GM21737 (cell line): ENCODE measurements at regions not wholly inside any gene's neighbourhood (a gene's known extent, or its start where the extent isn't known, plus 50 kb on each side); places are given as distances from the start of the nearest gene placed in this dataset.
"Not testable (repeated sequence)": the region's sequence is repeated elsewhere in the genome, so short reads cannot be mapped to it uniquely, and the experiment has no call there.

Source experiments
- ATAC-seq: cut with Tn5 transposase; IDR thresholded peaks from one replicate; pipeline ENCODE4 v1.9.1; 2021; ENCODE audit warnings: mild to moderate bottlenecking, moderate library complexity; ENCODE audit not compliant: unreplicated experiment

GRCh38 chr1:60918867-60919266, 163.5 kb upstream of the NFIA start:
- no peak for ATAC-seq

GRCh38 chr1:60916906-60917305, 165.5 kb upstream of the NFIA start:
- no peak for ATAC-seq

GRCh38 chr1:60916199-60916598, 166.2 kb upstream of the NFIA start:
- no peak for ATAC-seq

- no peak for ATAC-seq
These were observed 166.9 kb upstream of the NFIA start for GRCh38 chr1:60915441-60915840.

GRCh38 chr1:60914982-60915381, 167.4 kb upstream of the NFIA start:
- no peak for ATAC-seq

- not testable (repeated sequence) for ATAC-seq
These were observed 168.7 kb upstream of the NFIA start for GRCh38 chr1:60913708-60914107.

- ATAC-seq: no peak
These were observed 169.3 kb upstream of the NFIA start for GRCh38 chr1:60913039-60913438.

GRCh38 chr1:60911966-60912697, 170.2 kb upstream of the NFIA start:
- no peak for ATAC-seq

- ATAC-seq: no peak
These were observed 174.2 kb upstream of the NFIA start for GRCh38 chr1:60908159-60908558.

GRCh38 chr1:60906526-60906925, 175.8 kb upstream of the NFIA start:
- ATAC-seq: no peak

- ATAC-seq: no peak
These were observed 176.3 kb upstream of the NFIA start for GRCh38 chr1:60906039-60906438.

- ATAC-seq: no peak
These were observed 178.1 kb upstream of the NFIA start for GRCh38 chr1:60904099-60904851.

- no peak for ATAC-seq
These were observed 178.8 kb upstream of the NFIA start for GRCh38 chr1:60903591-60903990.

- no peak for ATAC-seq
These were observed 182.9 kb upstream of the NFIA start for GRCh38 chr1:60899464-60899863.

- no peak for ATAC-seq
These were observed 183.4 kb upstream of the NFIA start for GRCh38 chr1:60898987-60899386.

GRCh38 chr1:60898413-60898812, 183.9 kb upstream of the NFIA start:
- ATAC-seq: no peak

- no peak for ATAC-seq
These were observed 185.5 kb upstream of the NFIA start for GRCh38 chr1:60896701-60897363.

GRCh38 chr1:60895701-60896100, 186.7 kb upstream of the NFIA start:
- no peak for ATAC-seq

- no peak for ATAC-seq
These were observed 187.1 kb upstream of the NFIA start for GRCh38 chr1:60895252-60895651.

- ATAC-seq: no peak
These were observed 187.6 kb upstream of the NFIA start for GRCh38 chr1:60894741-60895140.

- no peak for ATAC-seq
These were observed 188.2 kb upstream of the NFIA start for GRCh38 chr1:60894130-60894529.
